ENCODE measurements at regions not wholly inside any gene's neighbourhood (a gene's known extent, or its start where the extent isn't known, plus 50 kb on each side); places are given as distances from the start of the nearest gene placed in this dataset.

DNA sequence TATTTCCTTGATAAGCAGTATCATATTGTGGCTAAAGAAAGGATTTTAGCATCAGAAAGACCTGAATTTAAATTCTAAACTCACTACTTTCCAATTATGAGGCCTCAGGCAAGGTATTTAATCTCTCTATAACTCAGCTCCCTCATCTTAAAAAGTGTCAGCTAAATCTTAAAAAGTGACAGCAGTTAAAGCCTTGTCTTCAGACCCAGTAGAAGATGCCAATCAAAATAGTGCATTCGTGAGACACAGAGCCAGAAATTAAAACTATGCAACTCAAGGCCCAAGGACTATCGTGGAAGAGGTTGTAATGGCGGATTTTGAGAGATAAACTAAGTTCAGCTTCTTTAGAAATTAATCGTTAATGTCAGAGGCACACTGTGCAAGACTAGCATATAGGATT, 677.5 kb upstream of the BRINP3 start:
- no peaks in the 10 kb centered on the region for H3K36me3 ChIP-seq (ENCODE audit: control insufficient read depth, low read length)
- H3K27me3 ChIP-seq (ENCODE audit: control insufficient read depth, low read length): no peaks in the 10 kb centered on the region
- H3K4me2 ChIP-seq (ENCODE audit: low read length): no peak overlapping the region
- H3F3A ChIP-seq (ENCODE audit: control insufficient read depth, insufficient read depth): no peaks in the 10 kb centered on the region
- H3K27ac ChIP-seq (ENCODE audit: low read depth, low read length): no peak overlapping the region
- no peaks in the 10 kb centered on the region for H3K9me2 ChIP-seq (replicated peaks; ENCODE audit: control insufficient read depth, low read length)
- no peak overlapping the region for H3K4me3 ChIP-seq (ENCODE audit: low read length)
- H4K20me1 ChIP-seq (ENCODE audit: control insufficient read depth, insufficient read depth, low read depth, low read length): no peaks in the 10 kb centered on the region
- TF ChIP-seq, protein P1, sequence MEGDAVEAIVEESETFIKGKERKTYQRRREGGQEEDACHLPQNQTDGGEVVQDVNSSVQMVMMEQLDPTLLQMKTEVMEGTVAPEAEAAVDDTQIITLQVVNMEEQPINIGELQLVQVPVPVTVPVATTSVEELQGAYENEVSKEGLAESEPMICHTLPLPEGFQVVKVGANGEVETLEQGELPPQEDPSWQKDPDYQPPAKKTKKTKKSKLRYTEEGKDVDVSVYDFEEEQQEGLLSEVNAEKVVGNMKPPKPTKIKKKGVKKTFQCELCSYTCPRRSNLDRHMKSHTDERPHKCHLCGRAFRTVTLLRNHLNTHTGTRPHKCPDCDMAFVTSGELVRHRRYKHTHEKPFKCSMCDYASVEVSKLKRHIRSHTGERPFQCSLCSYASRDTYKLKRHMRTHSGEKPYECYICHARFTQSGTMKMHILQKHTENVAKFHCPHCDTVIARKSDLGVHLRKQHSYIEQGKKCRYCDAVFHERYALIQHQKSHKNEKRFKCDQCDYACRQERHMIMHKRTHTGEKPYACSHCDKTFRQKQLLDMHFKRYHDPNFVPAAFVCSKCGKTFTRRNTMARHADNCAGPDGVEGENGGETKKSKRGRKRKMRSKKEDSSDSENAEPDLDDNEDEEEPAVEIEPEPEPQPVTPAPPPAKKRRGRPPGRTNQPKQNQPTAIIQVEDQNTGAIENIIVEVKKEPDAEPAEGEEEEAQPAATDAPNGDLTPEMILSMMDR (IDR thresholded peaks at IDR 0.05; ENCODE audit: low read depth, low read length, poor library complexity, severe bottlenecking): no peak
- no peak for TF ChIP-seq EZH2phosphoT487 (IDR thresholded peaks at IDR 0.05; ENCODE audit: borderline replicate concordance, low read length)
- no peaks in the 10 kb centered on the region for H3K4me1 ChIP-seq (ENCODE audit: control insufficient read depth, low read length)
- peaks cover 7% of the 10 kb centered on the region for H3K9me3 ChIP-seq (ENCODE audit: control insufficient read depth, insufficient read depth, low read length)
- H3K79me2 ChIP-seq (ENCODE audit: control insufficient read depth, low read length): no peaks in the 10 kb centered on the region

DNA sequence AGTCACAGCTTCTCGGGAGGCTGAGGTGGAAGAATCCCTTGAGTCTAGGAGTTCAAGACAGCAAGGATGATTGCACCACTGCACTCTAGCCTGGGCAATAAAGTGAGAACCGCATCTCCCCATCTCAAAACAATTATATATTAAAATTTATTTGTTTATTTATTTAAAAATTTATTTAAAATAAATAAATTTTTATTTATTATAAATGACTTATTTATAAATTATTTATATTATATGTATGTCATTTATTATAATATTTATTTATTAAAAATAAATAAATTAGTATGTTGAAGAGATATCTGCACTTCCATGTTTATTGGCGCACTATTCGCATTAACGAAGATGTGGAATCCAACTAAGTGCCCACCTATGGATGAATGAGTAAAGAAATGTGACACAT, 683.2 kb upstream of the BRINP3 start:
- no peaks in the 10 kb centered on the region for H3K36me3 ChIP-seq (ENCODE audit: control insufficient read depth, low read length)
- H3K9me3 ChIP-seq (ENCODE audit: control insufficient read depth, insufficient read depth, low read length): no peaks in the 10 kb centered on the region
- no peak overlapping the region for H3K27ac ChIP-seq (ENCODE audit: low read depth, low read length)
- no peak overlapping the region for H3K4me2 ChIP-seq (ENCODE audit: low read length)
- H3K4me1 ChIP-seq (ENCODE audit: control insufficient read depth, low read length): no peaks in the 10 kb centered on the region
- H3F3A ChIP-seq (ENCODE audit: control insufficient read depth, insufficient read depth): no peaks in the 10 kb centered on the region
- TF ChIP-seq EZH2phosphoT487 (IDR thresholded peaks at IDR 0.05; ENCODE audit: borderline replicate concordance, low read length): no peak
- H3K27me3 ChIP-seq (ENCODE audit: control insufficient read depth, low read length): no peaks in the 10 kb centered on the region
- H4K20me1 ChIP-seq (ENCODE audit: control insufficient read depth, insufficient read depth, low read depth, low read length): no peaks in the 10 kb centered on the region
- no peaks in the 10 kb centered on the region for H3K9me2 ChIP-seq (replicated peaks; ENCODE audit: control insufficient read depth, low read length)
- H3K4me3 ChIP-seq (ENCODE audit: low read length): no peak overlapping the region
- no peaks in the 10 kb centered on the region for H3K79me2 ChIP-seq (ENCODE audit: control insufficient read depth, low read length)

- no peaks in the 10 kb centered on the region for H4K20me1 ChIP-seq (ENCODE audit: control insufficient read depth, insufficient read depth, low read depth, low read length)
- H3K4me2 ChIP-seq (ENCODE audit: low read length): no peak overlapping the region
- no peaks in the 10 kb centered on the region for H3K79me2 ChIP-seq (ENCODE audit: control insufficient read depth, low read length)
- no peaks in the 10 kb centered on the region for H3K36me3 ChIP-seq (ENCODE audit: control insufficient read depth, low read length)
- H3K4me1 ChIP-seq (ENCODE audit: control insufficient read depth, low read length): no peaks in the 10 kb centered on the region
- no peaks in the 10 kb centered on the region for H3F3A ChIP-seq (ENCODE audit: control insufficient read depth, insufficient read depth)
- no peaks in the 10 kb centered on the region for H3K9me2 ChIP-seq (replicated peaks; ENCODE audit: control insufficient read depth, low read length)
- no peaks in the 10 kb centered on the region for H3K27me3 ChIP-seq (ENCODE audit: control insufficient read depth, low read length)
- H3K27ac ChIP-seq (ENCODE audit: low read depth, low read length): no peak overlapping the region
- no peaks in the 10 kb centered on the region for H3K9me3 ChIP-seq (ENCODE audit: control insufficient read depth, insufficient read depth, low read length)
- H3K4me3 ChIP-seq (ENCODE audit: low read length): no peak overlapping the region
- TF ChIP-seq, protein P1 (IDR thresholded peaks at IDR 0.05; ENCODE audit: low read depth, low read length, poor library complexity, severe bottlenecking): no peak
- TF ChIP-seq EZH2phosphoT487 (IDR thresholded peaks at IDR 0.05; ENCODE audit: borderline replicate concordance, low read length): no peak
Measured at GRCh38 chr1:191162762-191163161, 685.1 kb upstream of the BRINP3 start.

GRCh38 chr1:191163621-191164020, 686.0 kb upstream of the BRINP3 start:
- Histone ChIP-seq H3K4me1 (ENCODE audit: control insufficient read depth, low read length) (no peaks in the 10 kb centered on the region), H3K9me3 (ENCODE audit: control insufficient read depth, insufficient read depth, low read length) (no peaks in the 10 kb centered on the region), H3K4me3 (ENCODE audit: low read length) (no peak overlapping the region), H3K79me2 (ENCODE audit: control insufficient read depth, low read length) (no peaks in the 10 kb centered on the region), H3K4me2 (ENCODE audit: low read length) (no peak overlapping the region), H3K27ac (ENCODE audit: low read depth, low read length) (no peak overlapping the region), H3F3A (ENCODE audit: control insufficient read depth, insufficient read depth) (no peaks in the 10 kb centered on the region), H3K9me2 (replicated peaks; ENCODE audit: control insufficient read depth, low read length) (no peaks in the 10 kb centered on the region), H3K36me3 (ENCODE audit: control insufficient read depth, low read length) (no peaks in the 10 kb centered on the region), H3K27me3 (ENCODE audit: control insufficient read depth, low read length) (no peaks in the 10 kb centered on the region), H4K20me1 (ENCODE audit: control insufficient read depth, insufficient read depth, low read depth, low read length) (no peaks in the 10 kb centered on the region)
- no peak for TF ChIP-seq EZH2phosphoT487 (IDR thresholded peaks at IDR 0.05; ENCODE audit: borderline replicate concordance, low read length)
- TF ChIP-seq, protein P1 (IDR thresholded peaks at IDR 0.05; ENCODE audit: low read depth, low read length, poor library complexity, severe bottlenecking): no peak
